Lower lobe of right lung (tissue), 2 donors: ENCODE measurements at regions not wholly inside any gene's neighbourhood (a gene's known extent, or its start where the extent isn't known, plus 50 kb on each side); places are given as distances from the start of the nearest gene placed in this dataset.

Source experiments
- ATAC-seq, 2 donors: fragments of 200-7000 bp; cut with Tn5 transposase; one replicate each; pipeline ENCODE4 v1.9.1; 2020 to 2022; ENCODE audit warnings: mild to moderate bottlenecking in 2 of 2, moderate library complexity in 2 of 2
- DNase-seq: peaks from one replicate; pipeline ENCODE4 v3.0.0-alpha.2; 2020
- H3K27ac ChIP-seq: fragments of 200-600 bp; one replicate; pipeline ENCODE4 v1.8.0; 2022
- H3K27me3 ChIP-seq: fragments of 200-600 bp; one replicate; pipeline ENCODE4 v1.8.0; 2022; ENCODE audit warnings: low read depth
- H3K36me3 ChIP-seq: fragments of 200-600 bp; one replicate; pipeline ENCODE4 v1.8.0; 2022; ENCODE audit warnings: mild to moderate bottlenecking
- H3K4me1 ChIP-seq: fragments of 200-600 bp; one replicate; pipeline ENCODE4 v1.8.0; 2022
- H3K4me3 ChIP-seq: fragments of 200-600 bp; one replicate; pipeline ENCODE4 v1.8.0; 2022; ENCODE audit warnings: mild to moderate bottlenecking
- H3K9me3 ChIP-seq: fragments of 200-600 bp; one replicate; pipeline ENCODE4 v1.8.0; 2022
- intact Hi-C: fragments of 100-400 bp; cut with DNase I; formaldehyde crosslinking; loops from one replicate; pipeline ENCODE4 v1.11.0; 2022
- TF ChIP-seq, protein P1 (sequence below): fragments of 200-600 bp; IDR thresholded peaks from one replicate; pipeline ENCODE4 v1.8.0; 2022; ENCODE audit warnings: antibody characterized with exemption, mild to moderate bottlenecking
- donor health status: DM: no; HTN: yes; CAD: no; lungs with severe emphysema.

DNA sequence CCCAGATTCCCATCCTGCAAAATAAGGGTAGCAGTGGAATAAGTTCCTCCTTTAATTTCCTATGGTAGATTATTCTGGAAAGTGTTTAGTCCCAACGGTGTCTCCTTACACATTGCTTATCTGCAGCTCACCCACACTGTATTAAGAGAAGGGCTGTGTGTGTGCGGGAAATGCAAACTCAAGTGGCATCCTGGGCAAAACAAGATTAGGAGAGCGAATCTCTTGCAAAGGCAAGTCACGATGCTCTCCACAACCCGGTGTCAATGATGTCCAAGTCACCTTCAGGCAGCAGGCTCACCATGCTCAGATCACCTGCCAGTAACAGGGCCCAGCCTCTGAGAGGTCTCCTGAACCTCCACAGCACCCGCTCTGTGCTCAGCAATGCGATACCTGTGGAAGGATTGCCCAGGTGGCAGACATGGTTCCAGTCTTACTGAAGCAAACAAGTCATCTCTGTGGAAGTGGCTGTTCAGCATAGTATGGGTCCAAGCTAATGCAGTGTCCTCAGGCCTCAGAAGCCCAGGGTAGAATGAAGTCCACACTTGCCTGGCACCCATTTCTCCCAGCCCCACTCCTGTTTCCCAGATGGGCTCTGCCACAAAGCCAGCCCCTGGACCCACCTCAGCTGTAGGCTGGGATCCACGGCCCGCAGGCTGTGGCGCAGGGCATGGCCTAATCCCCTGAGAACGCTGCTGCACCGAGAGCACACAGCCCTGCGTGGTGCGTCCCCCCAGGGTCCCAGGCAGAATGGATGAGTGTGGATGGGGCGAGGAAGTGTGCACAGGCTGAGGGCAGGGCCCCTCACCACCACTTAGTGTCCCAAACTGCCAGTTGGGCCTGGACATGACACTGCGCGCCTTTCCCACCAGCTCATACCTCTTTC is 101.2 kb downstream of the PXDC1 start:
- no peaks in the 10 kb centered on the region for H3K9me3 ChIP-seq

DNA sequence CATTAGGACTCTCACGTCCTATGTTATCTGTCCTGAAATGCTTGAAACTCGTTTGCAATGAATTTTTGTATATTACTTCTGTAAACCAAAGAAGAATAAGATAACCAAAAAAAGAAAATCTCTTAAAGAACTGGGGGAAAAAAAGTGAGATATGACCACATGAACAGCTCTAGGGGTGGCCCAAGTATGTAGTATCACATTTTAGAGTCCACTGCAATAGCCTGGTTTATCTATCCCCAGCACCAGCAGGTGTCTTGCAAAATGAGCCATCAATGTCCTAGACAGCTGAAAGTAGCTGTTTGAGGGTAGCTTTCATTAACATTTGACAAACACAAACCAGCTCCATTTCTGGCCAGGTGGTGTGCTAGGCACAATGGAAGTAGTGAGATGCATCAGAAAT is 102.8 kb downstream of the PXDC1 start:
- H3K27me3 ChIP-seq, result no peaks in the 10 kb centered on the region
- DNase-seq, result no peak
- ATAC-seq, result no peak
- no peak overlapping the region for H3K4me3 ChIP-seq
- no peaks in the 10 kb centered on the region for H3K9me3 ChIP-seq
- TF ChIP-seq, protein P1, sequence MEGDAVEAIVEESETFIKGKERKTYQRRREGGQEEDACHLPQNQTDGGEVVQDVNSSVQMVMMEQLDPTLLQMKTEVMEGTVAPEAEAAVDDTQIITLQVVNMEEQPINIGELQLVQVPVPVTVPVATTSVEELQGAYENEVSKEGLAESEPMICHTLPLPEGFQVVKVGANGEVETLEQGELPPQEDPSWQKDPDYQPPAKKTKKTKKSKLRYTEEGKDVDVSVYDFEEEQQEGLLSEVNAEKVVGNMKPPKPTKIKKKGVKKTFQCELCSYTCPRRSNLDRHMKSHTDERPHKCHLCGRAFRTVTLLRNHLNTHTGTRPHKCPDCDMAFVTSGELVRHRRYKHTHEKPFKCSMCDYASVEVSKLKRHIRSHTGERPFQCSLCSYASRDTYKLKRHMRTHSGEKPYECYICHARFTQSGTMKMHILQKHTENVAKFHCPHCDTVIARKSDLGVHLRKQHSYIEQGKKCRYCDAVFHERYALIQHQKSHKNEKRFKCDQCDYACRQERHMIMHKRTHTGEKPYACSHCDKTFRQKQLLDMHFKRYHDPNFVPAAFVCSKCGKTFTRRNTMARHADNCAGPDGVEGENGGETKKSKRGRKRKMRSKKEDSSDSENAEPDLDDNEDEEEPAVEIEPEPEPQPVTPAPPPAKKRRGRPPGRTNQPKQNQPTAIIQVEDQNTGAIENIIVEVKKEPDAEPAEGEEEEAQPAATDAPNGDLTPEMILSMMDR, result no peak
- no peak overlapping the region for H3K27ac ChIP-seq
- intact Hi-C loops, result no loop called here
- H3K4me1 ChIP-seq, result no peaks in the 10 kb centered on the region
- H3K36me3 ChIP-seq, result no peaks in the 10 kb centered on the region

More for the DNA sequence above, 101.2 kb downstream of the PXDC1 start:
- intact Hi-C loops, result no loop called here
- Histone ChIP-seq H3K27ac (no peak overlapping the region), H3K27me3 (no peaks in the 10 kb centered on the region), H3K36me3 (no peaks in the 10 kb centered on the region), H3K4me3 (no peak overlapping the region), H3K4me1 (no peaks in the 10 kb centered on the region)
- peak in 1 of 2 donors; percentile 39 for ATAC-seq
- no peak for DNase-seq
- TF ChIP-seq, protein P1, result no peak

DNA sequence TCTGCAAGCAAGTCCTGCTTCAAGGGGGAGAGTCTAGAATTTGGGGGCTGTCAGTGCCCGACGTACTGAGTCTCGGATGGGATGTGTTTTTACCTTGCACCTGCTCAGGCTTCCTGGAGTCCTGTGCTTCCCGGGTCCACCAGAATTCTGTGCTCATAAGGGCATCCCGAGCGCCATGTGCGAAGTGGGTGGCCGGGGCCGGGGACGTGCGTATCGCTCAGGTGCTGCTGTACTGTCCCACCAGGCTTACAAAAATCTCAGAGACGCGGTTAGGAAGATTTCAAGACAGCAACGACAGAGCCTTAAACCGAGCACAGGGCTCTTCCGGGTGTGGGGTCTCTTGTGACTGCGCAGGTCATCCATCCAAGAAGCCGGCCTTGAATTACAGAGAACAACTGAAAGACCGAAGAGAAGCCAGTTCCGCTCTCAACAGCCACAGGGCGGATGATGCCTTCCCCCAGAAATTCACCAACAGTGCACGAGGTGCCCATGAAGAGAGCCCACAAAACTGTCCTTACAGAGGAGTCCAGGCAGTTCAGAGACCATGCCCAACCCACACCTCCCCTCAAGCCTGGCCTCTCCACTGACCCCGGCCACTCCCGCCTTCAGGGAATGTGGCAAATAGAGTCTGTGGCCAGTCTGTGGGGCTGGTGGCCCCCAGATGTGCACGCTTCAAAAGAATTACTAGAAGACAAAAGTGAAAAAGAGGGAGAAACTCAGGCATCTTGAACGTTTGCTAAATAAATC is 104.7 kb downstream of the PXDC1 start:
- Histone ChIP-seq H3K4me1 (no peaks in the 10 kb centered on the region), H3K36me3 (no peaks in the 10 kb centered on the region), H3K27me3 (no peaks in the 10 kb centered on the region), H3K9me3 (no peaks in the 10 kb centered on the region), H3K27ac (no peak overlapping the region), H3K4me3 (no peak overlapping the region)
- ATAC-seq (no peak), DNase-seq (no peak)
- TF ChIP-seq, protein P1, result no peak
- intact Hi-C loops, result no loop called here

DNA sequence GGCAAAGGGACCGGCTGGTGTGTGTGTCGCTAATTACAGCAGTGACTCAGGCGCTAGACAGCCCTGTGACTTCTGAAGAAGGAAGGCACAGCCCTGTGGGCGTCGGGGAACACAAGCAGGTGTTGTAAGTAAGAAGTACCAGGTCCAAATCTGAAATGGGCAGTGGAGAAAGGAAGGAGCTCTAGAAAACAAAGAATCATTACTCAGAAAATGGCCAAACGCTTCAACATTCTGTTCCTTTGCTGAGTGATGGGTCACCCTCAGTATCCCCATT is 106.8 kb downstream of the PXDC1 start:
- TF ChIP-seq, protein P1, result no peak
- H3K4me3 ChIP-seq, result no peak overlapping the region
- H3K27ac ChIP-seq, result no peak overlapping the region
- no peak for DNase-seq
- intact Hi-C loops, result no loop called here
- H3K4me1 ChIP-seq, result no peaks in the 10 kb centered on the region
- no peaks in the 10 kb centered on the region for H3K27me3 ChIP-seq
- ATAC-seq, result no peak
- H3K36me3 ChIP-seq, result no peaks in the 10 kb centered on the region
- H3K9me3 ChIP-seq, result no peaks in the 10 kb centered on the region

DNA sequence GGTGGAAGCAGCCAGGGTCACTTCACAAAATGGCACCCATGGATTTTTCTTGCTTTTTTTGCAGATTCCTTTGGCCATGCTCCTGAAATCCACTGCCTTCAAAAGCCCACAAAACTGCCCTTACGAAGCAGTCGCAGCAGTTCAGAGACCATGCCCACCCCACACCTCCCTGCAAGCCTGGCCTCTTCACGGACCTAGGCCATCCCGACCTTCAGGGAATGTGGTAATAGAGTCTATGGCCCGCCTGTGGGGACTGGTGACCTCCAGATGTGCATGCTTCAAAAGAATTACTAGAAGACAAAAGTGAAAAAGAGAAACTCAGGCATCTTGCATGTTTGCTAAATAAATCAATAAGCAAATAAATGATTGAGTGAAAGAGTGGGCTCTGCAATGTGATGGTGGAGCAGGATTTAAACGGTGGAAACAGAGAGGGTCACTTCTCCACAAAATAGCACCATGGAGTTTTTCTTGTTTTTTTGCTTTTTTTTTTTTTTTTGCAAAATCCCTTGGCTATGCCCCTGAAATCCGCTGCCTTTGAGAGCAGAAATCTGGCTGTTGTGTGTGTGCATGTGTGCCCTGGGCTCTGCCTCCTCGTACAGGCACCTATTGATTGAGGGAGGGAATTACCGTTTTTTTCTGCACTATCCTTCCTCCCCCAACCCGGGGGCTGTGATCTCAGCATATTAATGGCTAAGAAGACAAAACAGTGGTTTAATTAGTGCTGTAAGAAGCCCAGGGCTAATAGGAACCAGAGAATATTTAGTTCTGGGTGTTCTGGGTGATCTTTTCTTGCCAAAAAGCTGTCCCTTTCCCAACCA is 107.4 kb downstream of the PXDC1 start:
- no peak for ATAC-seq
- TF ChIP-seq, protein P1, result no peak
- Histone ChIP-seq H3K4me3 (no peak overlapping the region), H3K27me3 (no peaks in the 10 kb centered on the region), H3K36me3 (no peaks in the 10 kb centered on the region), H3K4me1 (no peaks in the 10 kb centered on the region), H3K27ac (no peak overlapping the region), H3K9me3 (no peaks in the 10 kb centered on the region)
- no peak for DNase-seq
- intact Hi-C loops, result no loop called here
